ENCODE measurements at regions not wholly inside any gene's neighbourhood (a gene's known extent, or its start where the extent isn't known, plus 50 kb on each side); places are given as distances from the start of the nearest gene placed in this dataset.
"Not testable (repeated sequence)": the region's sequence is repeated elsewhere in the genome, so short reads cannot be mapped to it uniquely, and the experiment has no call there.

DNA sequence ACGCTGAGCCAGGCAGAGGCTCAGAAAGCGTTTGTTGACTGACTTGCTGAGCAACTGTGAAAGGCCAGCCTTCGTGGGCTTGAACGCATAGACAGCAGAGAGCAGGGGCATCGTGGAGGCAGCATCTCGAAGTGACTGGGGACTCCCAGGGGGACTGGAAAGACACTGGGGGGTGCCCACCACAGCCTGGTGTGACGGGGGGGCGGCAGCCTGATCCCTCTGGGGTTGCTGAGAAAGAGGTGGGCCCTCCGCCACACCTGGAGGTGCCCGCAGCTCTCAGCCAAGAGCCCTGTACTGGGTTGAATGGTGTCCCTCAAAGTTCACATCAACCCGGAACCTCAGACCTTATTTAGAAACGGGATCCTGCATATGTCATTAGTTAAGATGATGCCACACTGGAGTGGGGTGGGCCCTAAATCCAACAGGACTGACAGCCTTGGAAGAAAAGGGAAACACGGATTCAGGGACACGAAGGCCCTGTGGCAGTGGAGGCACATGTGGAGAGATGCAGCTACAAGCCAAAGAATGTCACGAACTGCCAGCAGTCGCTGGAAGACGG lies 84.6 kb downstream of the RFLNA start:
- DNase-seq = no peak

- no peak for DNase-seq
These were observed 84.0 kb downstream of the RFLNA start for GRCh38 chr12:124378926-124379325.

- DNase-seq = no peak
These were observed 83.2 kb downstream of the RFLNA start for GRCh38 chr12:124377981-124378509.

DNA sequence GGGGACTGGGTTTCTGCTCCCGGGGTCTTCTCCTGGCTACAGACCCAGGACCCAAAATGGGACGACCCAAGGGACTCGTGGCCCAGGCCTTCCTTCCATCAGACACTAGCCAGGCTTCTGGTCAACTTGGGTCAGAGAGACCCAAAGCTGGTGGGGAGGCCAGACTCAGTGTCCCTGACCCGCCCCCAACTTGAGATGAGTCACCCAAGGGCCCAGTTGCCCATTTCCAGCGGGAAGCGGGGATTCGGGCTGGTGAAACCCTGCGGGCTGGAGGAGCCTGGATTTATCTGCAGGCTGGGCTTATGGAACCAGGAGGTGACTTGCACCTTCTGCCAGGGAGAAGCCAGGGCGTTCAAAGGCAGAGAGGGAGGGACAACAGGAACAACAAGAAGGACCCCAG lies 81.5 kb downstream of the RFLNA start:
- no peak for DNase-seq

- no peak for DNase-seq
These were observed 80.9 kb downstream of the RFLNA start for GRCh38 chr12:124375789-124376175.

DNA sequence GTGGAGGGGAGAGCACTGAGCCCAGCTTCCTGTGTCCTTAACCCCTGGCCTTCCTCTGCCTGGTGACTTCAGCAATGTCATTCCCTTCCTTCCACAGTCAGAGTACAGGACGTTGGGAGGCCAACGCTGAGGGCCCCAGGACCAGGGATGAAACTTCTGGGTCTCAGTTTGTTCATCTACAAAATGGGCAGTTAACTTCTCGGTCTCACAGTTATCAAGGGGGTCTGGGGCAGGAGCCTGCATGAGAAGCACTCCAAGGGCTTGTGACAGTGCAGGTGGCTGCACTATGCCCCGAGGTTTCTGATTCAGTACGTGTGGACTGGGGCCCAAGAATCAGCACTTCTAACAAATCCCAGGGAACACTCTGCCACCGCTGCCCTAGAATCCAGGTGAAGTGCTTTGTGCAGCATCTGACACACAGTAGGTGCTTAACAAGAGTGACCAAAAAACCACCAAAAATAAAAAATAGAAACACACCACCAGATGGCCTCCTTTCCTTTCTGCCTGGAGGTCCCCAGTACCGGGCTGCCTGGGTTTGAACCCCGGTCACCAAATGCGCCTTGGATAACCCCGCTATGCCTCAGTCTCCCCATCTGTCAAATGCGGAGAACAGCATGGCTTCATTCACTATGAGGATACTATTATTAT lies 80.4 kb downstream of the RFLNA start:
- no peak for DNase-seq

- no peak for DNase-seq
These were observed 79.7 kb downstream of the RFLNA start for GRCh38 chr12:124374567-124374966.

GRCh38 chr12:124374147-124374546 lies 79.3 kb downstream of the RFLNA start:
- DNase-seq = no peak

- DNase-seq = not testable (repeated sequence)
These were observed 78.8 kb downstream of the RFLNA start for GRCh38 chr12:124373701-124374100.

GRCh38 chr12:124372831-124373230 lies 77.9 kb downstream of the RFLNA start:
- no peak for DNase-seq

DNA sequence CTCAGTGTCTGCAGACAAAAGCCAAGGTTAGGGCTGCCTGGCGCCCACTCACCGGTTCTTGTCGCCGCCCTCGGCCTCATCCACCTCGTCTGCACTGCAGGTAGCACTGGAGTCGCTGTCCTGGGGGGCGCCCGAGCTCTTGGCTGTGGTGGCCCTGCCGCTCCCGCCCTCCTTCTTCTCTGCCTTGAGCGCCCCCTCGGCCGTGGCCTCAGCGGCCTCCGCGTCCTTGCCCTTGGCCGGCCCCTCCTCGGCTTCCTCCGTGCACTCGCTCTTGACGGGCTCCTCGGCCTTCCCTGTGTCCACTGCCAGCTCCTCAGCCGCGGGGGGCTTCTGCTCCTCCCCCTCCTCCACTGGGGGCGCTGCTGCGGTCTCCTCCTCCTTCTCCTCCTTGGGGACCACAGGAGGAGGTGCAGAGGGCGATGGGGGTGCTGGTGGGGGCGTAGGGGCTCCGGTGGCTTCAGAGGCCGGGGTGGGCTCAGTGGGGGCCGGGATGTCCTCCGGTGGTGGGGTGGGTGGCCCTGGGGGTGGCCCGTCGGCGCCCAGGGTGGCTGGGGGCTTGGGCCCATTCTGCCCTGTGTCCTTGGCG lies 77.2 kb downstream of the RFLNA start:
- no peak for DNase-seq

- no peak for DNase-seq
These were observed 76.5 kb downstream of the RFLNA start for GRCh38 chr12:124371366-124371765.

- no peak for DNase-seq
These were observed 76.0 kb downstream of the RFLNA start for GRCh38 chr12:124370851-124371250.

- no peak for DNase-seq
These were observed 75.5 kb downstream of the RFLNA start for GRCh38 chr12:124370384-124370783.

GRCh38 chr12:124369827-124370378 lies 75.0 kb downstream of the RFLNA start:
- no peak for DNase-seq

GRCh38 chr12:124369055-124369826 lies 74.3 kb downstream of the RFLNA start:
- DNase-seq = peak; percentile 88

DNA sequence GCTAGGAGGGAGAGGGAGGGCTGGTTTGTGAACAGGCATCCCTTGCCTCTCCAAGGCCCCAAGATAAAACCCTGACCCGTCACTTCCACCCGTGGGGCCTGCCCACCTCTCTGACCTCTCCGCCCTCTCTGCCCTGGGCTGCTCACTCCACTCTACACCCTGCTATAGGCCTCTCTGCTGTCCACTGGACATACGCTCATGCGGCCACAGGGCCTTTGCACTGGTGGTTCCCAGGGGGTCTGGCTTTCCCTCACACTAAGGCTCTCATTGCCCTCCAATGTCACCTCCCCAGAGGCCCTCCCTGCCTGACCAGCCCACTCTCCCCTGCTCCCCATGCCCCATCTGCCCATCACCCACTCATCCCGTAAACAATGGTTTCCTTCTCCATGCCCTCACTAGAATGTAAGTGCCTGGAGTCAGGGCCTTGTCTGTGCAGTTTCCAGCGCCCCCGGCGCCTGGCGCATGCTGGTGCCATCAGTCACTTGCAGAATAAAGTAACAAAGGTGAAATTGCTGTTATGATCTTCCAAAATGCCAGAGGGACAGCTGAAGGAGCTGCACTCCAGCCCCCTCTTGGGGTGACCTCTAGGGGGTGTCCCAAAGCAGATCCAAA lies 73.6 kb downstream of the RFLNA start:
- no peak for DNase-seq

DNA sequence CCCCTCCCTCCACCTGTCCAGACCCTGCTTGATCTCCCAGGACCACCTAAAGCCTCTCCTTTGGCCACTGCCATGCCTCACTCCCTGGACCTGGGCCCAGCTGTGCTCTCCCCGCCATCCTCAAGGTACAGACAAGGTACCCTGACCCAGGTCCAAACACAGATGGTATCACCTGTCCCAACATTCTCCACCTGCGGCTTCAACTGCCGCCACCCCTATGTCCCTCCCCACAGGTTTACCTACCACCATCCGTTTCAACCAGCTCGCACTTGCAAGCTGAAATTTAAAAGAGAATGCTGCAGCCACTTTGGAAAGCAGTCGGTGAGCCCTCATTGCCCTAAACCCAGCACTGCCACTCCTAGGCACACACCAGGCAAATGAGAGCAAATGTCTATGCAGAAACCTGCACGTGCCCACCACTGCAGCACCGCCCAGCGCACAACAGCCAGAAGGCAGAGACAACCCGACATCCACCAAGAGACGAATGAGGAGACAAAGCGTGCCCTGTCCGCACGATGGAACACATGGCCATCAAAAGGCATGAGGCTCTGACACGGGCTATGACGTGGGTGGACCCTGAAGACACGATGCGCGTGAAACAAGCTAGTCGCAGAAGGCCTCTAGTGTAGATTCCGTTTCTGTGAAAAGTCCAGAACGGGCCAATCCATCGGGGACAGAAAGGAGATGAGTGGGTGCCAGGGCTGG lies 71.0 kb downstream of the RFLNA start:
- DNase-seq = no peak

All from left hindlimb (tissue), 1 donor.